Keratinocyte (primary cell): ENCODE measurements at regions not wholly inside any gene's neighbourhood (a gene's known extent, or its start where the extent isn't known, plus 50 kb on each side); places are given as distances from the start of the nearest gene placed in this dataset.

Experiments
- DNase-seq: peaks from one replicate; pipeline ENCODE4 v3.0.0-alpha.2; 2011; ENCODE audit warnings: low read depth, missing footprints, low spot score
- FAIRE-seq: peaks from 2 replicates; lab custom pipeline; 2011; peaks lifted over from hg19 to GRCh38; lab: Jason Lieb, UNC
- H2AFZ ChIP-seq: 2 replicates; pipeline ENCODE4 v1.6.0; 2012; ENCODE audit warnings: low read length, control low read depth, inconsistent platforms; ENCODE audit not compliant: control insufficient read depth
- H3K27ac ChIP-seq: 2 replicates; pipeline ENCODE4 v1.5.1; 2011; ENCODE audit warnings: low read length; ENCODE audit not compliant: control insufficient read depth, insufficient read depth
- H3K27me3 ChIP-seq: 3 replicates; pipeline ENCODE4 v1.6.0; 2011; ENCODE audit warnings: low read length; ENCODE audit not compliant: control insufficient read depth, insufficient read depth; ENCODE audit errors: extremely low read depth
- H3K36me3 ChIP-seq, 2 experiments: 2 replicates in 1 of 2; 3 replicates in 1 of 2; pipeline ENCODE4 v1.5.1; 2011; ENCODE audit warnings: low read length in 2 of 2, mild to moderate bottlenecking in 1 of 2; ENCODE audit not compliant: control insufficient read depth in 2 of 2, insufficient read depth in 2 of 2; ENCODE audit errors: extremely low read depth in 1 of 2
- H3K4me1 ChIP-seq: 3 replicates; pipeline ENCODE4 v1.5.1; 2011; ENCODE audit warnings: low read length; ENCODE audit not compliant: control insufficient read depth, insufficient read depth; ENCODE audit errors: extremely low read depth
- H3K4me2 ChIP-seq: 3 replicates; pipeline ENCODE4 v1.6.0; 2011; ENCODE audit warnings: low read depth, low read length; ENCODE audit not compliant: control insufficient read depth, insufficient read depth; ENCODE audit errors: extremely low read depth
- H3K4me3 ChIP-seq, 3 experiments: fragments of 200-600 bp in 1 of 3; sonication (generic) in 1 of 3; 2 replicates in 2 of 3; 3 replicates in 1 of 3; pipeline ENCODE4 v1.5.1; 2011 to 2016; ENCODE audit warnings: low read length in 3 of 3, mild to moderate bottlenecking in 3 of 3, control low read depth in 2 of 3, inconsistent platforms in 1 of 3, low read depth in 1 of 3, mixed read lengths in 1 of 3, mixed run types in 1 of 3, moderate library complexity in 1 of 3; ENCODE audit not compliant: control insufficient read depth in 2 of 3, insufficient read depth in 2 of 3; ENCODE audit errors: extremely low read depth in 1 of 3
- H3K79me2 ChIP-seq: 2 replicates; pipeline ENCODE4 v1.6.0; 2012; ENCODE audit warnings: low read length; ENCODE audit not compliant: control insufficient read depth, insufficient read depth
- H3K9ac ChIP-seq: 3 replicates; pipeline ENCODE4 v1.6.0; 2011; ENCODE audit warnings: low read length; ENCODE audit not compliant: control insufficient read depth, insufficient read depth; ENCODE audit errors: extremely low read depth
- H3K9me1 ChIP-seq: 3 replicates; pipeline ENCODE4 v1.6.0; 2011; ENCODE audit warnings: low read length; ENCODE audit not compliant: control insufficient read depth, insufficient read depth; ENCODE audit errors: extremely low read depth
- H3K9me3 ChIP-seq: 2 replicates; pipeline ENCODE4 v1.5.1; 2012; ENCODE audit warnings: low read depth, low read length; ENCODE audit not compliant: control insufficient read depth
- H4K20me1 ChIP-seq: 3 replicates; pipeline ENCODE4 v1.6.0; 2011; ENCODE audit warnings: low read length; ENCODE audit not compliant: control insufficient read depth, insufficient read depth; ENCODE audit errors: extremely low read depth
- EZH2 ChIP-seq: IDR thresholded peaks from one replicate; pipeline ENCODE4 v1.6.1; 2012; ENCODE audit warnings: inconsistent platforms, mild to moderate bottlenecking, low read length, moderate library complexity
- dilution Hi-C: fragments of 300-500 bp; cut with MboI; formaldehyde crosslinking; loops from one replicate; pipeline ENCODE4 v1.7.0; 2020; ENCODE audit warnings: low sequenced_read_pairs; ENCODE audit not compliant: extremely low pct_ligation_motif_present
- TF ChIP-seq, protein P1 (sequence below), 3 experiments: IDR thresholded peaks in 1 of 3; conservative IDR thresholded peaks in 1 of 3; optimal IDR thresholded peaks in 1 of 3; 2 replicates in 2 of 3; 3 replicates in 1 of 3; pipeline versions ENCODE3 to v1.5.1; 2011; ENCODE audit warnings: low read length in 3 of 3, mild to moderate bottlenecking in 3 of 3, moderate library complexity in 2 of 3, control low read depth in 1 of 3, inconsistent platforms in 1 of 3; ENCODE audit not compliant: insufficient read depth in 2 of 3; ENCODE audit errors: extremely low read depth in 1 of 3

DNA sequence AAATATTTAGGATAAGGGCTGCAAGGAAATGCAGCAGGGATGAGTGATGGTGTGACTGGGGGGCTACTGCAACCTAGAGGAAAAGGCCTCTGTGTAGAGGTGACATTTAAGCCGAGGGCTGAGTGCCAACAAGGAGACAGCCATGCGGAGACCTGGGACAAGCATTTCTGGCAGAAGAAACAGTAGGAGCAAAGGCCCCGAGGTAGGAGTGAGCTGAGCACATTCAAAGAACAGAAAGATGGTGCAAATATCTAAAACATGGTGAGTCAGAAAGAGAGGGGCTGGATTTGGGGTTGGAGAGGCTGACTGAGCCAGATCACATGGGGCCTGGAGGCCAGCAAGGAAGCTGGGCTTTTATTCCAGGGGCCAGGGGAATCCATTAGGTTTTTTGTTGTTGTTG, 55.1 kb upstream of the INCENP start:
- no peak overlapping the region for H3K9ac ChIP-seq
- H3K4me3 ChIP-seq = no peak overlapping the region
- no peaks in the 10 kb centered on the region for H3K4me1 ChIP-seq
- no peaks in the 10 kb centered on the region for H3K27me3 ChIP-seq
- DNase-seq (no peak), FAIRE-seq (no peak)
- dilution Hi-C loops = no loop called here
- no peaks in the 10 kb centered on the region for H3K9me1 ChIP-seq
- H2AFZ ChIP-seq = no peak overlapping the region
- no peaks in the 10 kb centered on the region for H3K9me3 ChIP-seq
- no peaks in the 10 kb centered on the region for H3K36me3 ChIP-seq
- no peak overlapping the region for H3K27ac ChIP-seq
- no peaks in the 10 kb centered on the region for H3K79me2 ChIP-seq
- H4K20me1 ChIP-seq = no peaks in the 10 kb centered on the region
- TF ChIP-seq, protein P1, sequence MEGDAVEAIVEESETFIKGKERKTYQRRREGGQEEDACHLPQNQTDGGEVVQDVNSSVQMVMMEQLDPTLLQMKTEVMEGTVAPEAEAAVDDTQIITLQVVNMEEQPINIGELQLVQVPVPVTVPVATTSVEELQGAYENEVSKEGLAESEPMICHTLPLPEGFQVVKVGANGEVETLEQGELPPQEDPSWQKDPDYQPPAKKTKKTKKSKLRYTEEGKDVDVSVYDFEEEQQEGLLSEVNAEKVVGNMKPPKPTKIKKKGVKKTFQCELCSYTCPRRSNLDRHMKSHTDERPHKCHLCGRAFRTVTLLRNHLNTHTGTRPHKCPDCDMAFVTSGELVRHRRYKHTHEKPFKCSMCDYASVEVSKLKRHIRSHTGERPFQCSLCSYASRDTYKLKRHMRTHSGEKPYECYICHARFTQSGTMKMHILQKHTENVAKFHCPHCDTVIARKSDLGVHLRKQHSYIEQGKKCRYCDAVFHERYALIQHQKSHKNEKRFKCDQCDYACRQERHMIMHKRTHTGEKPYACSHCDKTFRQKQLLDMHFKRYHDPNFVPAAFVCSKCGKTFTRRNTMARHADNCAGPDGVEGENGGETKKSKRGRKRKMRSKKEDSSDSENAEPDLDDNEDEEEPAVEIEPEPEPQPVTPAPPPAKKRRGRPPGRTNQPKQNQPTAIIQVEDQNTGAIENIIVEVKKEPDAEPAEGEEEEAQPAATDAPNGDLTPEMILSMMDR (optimal IDR thresholded peaks at IDR 0.05 in 1 of 3, IDR thresholded peaks at IDR 0.05 in 1 of 3, conservative IDR thresholded peaks at IDR 0.05 in 1 of 3; ENCODE audit: extremely low read depth in 1 of 3, insufficient read depth in 2 of 3, low read length in 3 of 3) = no peak
- TF ChIP-seq EZH2 = no peak
- no peak overlapping the region for H3K4me2 ChIP-seq

DNA sequence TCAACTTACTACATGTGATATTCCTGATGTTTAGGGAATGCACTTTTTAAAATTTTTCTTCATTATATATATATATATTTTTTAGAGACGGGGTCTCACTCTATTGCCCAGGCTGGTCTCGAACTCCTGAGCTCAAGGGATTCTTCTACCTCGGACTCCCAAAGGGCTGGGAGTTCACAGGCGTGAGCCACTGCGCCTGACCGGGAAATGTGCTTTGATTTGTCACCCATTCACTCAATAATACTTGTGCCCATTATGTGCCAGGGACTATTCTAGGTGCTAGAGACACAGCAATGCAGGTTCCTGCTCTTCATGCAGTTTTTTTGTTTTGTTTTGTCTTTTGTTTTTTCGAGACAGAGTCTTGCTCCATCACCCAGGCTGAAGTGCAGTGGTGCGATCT, 56.1 kb upstream of the INCENP start:
- Histone ChIP-seq H3K4me2 (no peak overlapping the region), H3K9ac (no peak overlapping the region), H3K4me3 (no peak overlapping the region), H3K27me3 (no peaks in the 10 kb centered on the region), H4K20me1 (no peaks in the 10 kb centered on the region), H3K9me1 (no peaks in the 10 kb centered on the region), H3K36me3 (no peaks in the 10 kb centered on the region), H2AFZ (no peak overlapping the region), H3K9me3 (no peaks in the 10 kb centered on the region), H3K4me1 (no peaks in the 10 kb centered on the region), H3K79me2 (no peaks in the 10 kb centered on the region), H3K27ac (no peak overlapping the region)
- dilution Hi-C loops = no loop called here
- TF ChIP-seq, protein P1 (optimal IDR thresholded peaks at IDR 0.05 in 1 of 3, IDR thresholded peaks at IDR 0.05 in 1 of 3, conservative IDR thresholded peaks at IDR 0.05 in 1 of 3; ENCODE audit: extremely low read depth in 1 of 3, insufficient read depth in 2 of 3, low read length in 3 of 3) = no peak
- no peak for TF ChIP-seq EZH2
- no peak for FAIRE-seq
- DNase-seq = no peak
